ENCODE measurements at regions not wholly inside any gene's neighbourhood (a gene's known extent, or its start where the extent isn't known, plus 50 kb on each side); places are given as distances from the start of the nearest gene placed in this dataset.

- no peak for TF ChIP-seq RCOR1 (IDR thresholded peaks at IDR 0.05; ENCODE audit: insufficient replicate concordance, low read length)
- no peak for TF ChIP-seq CTCF (conservative IDR thresholded peaks at IDR 0.05; ENCODE audit: low read depth, low read length)
- TF ChIP-seq SMC3 (IDR thresholded peaks at IDR 0.05; ENCODE audit: low read depth, low read length) = no peak
- TF ChIP-seq FOS (IDR thresholded peaks at IDR 0.05; ENCODE audit: low read depth, low read length) = no peak
- no peak for TF ChIP-seq RAD21 (IDR thresholded peaks at IDR 0.05; ENCODE audit: low read length)
- no peak for TF ChIP-seq MXI1 (IDR thresholded peaks at IDR 0.05; ENCODE audit: borderline replicate concordance, low read depth, low read length)
- TF ChIP-seq USF2 (IDR thresholded peaks at IDR 0.05; ENCODE audit: low read depth, low read length) = no peak
- no peak for TF ChIP-seq NFE2L2 (IDR thresholded peaks at IDR 0.05; ENCODE audit: low read depth, low read length)
- no peak for TF ChIP-seq ELK1 (IDR thresholded peaks at IDR 0.05; ENCODE audit: borderline replicate concordance, low read depth, low read length)
- no peak for TF ChIP-seq BHLHE40 (IDR thresholded peaks at IDR 0.05; ENCODE audit: low read depth, low read length)
- CTCF ChIA-PET = no interaction called here
Measured at GRCh38 chr6:147453361-147453760, 55.1 kb upstream of the SAMD5 start.

More at GRCh38 chr6:147453361-147453760, 55.1 kb upstream of the SAMD5 start:
- Histone ChIP-seq H2BK20ac (ENCODE audit: low read depth, low read length) (no peak overlapping the region), H4K20me1 (ENCODE audit: insufficient read depth, low read length) (no peaks in the 10 kb centered on the region), H4K8ac (ENCODE audit: low read depth in 2 of 2, low read length in 2 of 2) (no peak overlapping the region), H2BK120ac (ENCODE audit: low read depth, low read length) (no peak overlapping the region), H4K5ac (ENCODE audit: low read depth, low read length) (no peak overlapping the region), H2BK15ac (ENCODE audit: low read depth, low read length) (no peak overlapping the region), H2AK5ac (ENCODE audit: low read depth, low read length) (no peak overlapping the region), H3K18ac (ENCODE audit: low read depth, low read length) (no peak overlapping the region), H2AK9ac (replicated peaks; ENCODE audit: low read depth, low read length, poor library complexity) (no peak overlapping the region), H4K91ac (ENCODE audit: insufficient read depth, low read depth, low read length) (no peak overlapping the region), H2BK5ac (ENCODE audit: low read depth, low read length, poor library complexity, severe bottlenecking) (no peak overlapping the region), H3K14ac (replicated peaks; ENCODE audit: low read depth, low read length) (no peak overlapping the region), H3K4me2 (ENCODE audit: low read depth, low read length) (no peak overlapping the region), H3K4ac (ENCODE audit: low read depth, low read length) (no peak overlapping the region), H3K9me1 (ENCODE audit: insufficient read depth, low read length) (no peaks in the 10 kb centered on the region), H3K27ac (ENCODE audit: insufficient read depth, low read length) (no peak overlapping the region), H3K4me3 (ENCODE audit: insufficient read depth, low read depth, low read length) (no peak overlapping the region), H3K23ac (ENCODE audit: low read depth, low read length) (no peak overlapping the region), H3K79me1 (ENCODE audit: low read depth in 1 of 2, low read length in 2 of 2) (no peaks in the 10 kb centered on the region), H3K36me3 (ENCODE audit: control insufficient read depth, insufficient read depth, low read length) (no peaks in the 10 kb centered on the region), H3K27me3 (ENCODE audit: control insufficient read depth, insufficient read depth, low read length) (0 out of 2 replicates have a peak, but pooled peaks cover 2% of the 10 kb centered on the region), H3K4me1 (ENCODE audit: control insufficient read depth, insufficient read depth, low read length) (no peaks in the 10 kb centered on the region), H3K9ac (ENCODE audit: low read depth, low read length) (no peak overlapping the region), H3K9me3 (ENCODE audit: control insufficient read depth, insufficient read depth, low read length) (no peaks in the 10 kb centered on the region), H3K56ac (ENCODE audit: extremely low read depth, insufficient read depth, low read length) (no peak overlapping the region), H2AFZ (replicated peaks; ENCODE audit: low read length, poor library complexity) (no peak overlapping the region)
- ATAC-seq (ENCODE audit: low read depth) (no peak), DNase-seq (no peak)
- POLR2A ChIA-PET (ENCODE audit: unreplicated experiment) = no interaction called here
- in situ Hi-C loops (cut with MboI; ENCODE audit: low sequenced_read_pairs) (no loop called here), dilution Hi-C loops (cut with HindIII; ENCODE audit: low sequenced_read_pairs, unreplicated experiment) (no loop called here), intact Hi-C loops (cut with micrococcal nuclease) (no loop called here)
- BruUV-seq (replicated peaks) = no TSS peak
- no CpG with 5 or more reads among the region's 4 CpGs for WGBS, 2 experiments (ENCODE audit: extremely low coverage in 2 of 2, insufficient read length in 1 of 2)

Measured in IMR-90 (cell line).